ENCODE measurements at regions not wholly inside any gene's neighbourhood (a gene's known extent, or its start where the extent isn't known, plus 50 kb on each side); places are given as distances from the start of the nearest gene placed in this dataset.
"Not testable (repeated sequence)": the region's sequence is repeated elsewhere in the genome, so short reads cannot be mapped to it uniquely, and the experiment has no call there.

DNA sequence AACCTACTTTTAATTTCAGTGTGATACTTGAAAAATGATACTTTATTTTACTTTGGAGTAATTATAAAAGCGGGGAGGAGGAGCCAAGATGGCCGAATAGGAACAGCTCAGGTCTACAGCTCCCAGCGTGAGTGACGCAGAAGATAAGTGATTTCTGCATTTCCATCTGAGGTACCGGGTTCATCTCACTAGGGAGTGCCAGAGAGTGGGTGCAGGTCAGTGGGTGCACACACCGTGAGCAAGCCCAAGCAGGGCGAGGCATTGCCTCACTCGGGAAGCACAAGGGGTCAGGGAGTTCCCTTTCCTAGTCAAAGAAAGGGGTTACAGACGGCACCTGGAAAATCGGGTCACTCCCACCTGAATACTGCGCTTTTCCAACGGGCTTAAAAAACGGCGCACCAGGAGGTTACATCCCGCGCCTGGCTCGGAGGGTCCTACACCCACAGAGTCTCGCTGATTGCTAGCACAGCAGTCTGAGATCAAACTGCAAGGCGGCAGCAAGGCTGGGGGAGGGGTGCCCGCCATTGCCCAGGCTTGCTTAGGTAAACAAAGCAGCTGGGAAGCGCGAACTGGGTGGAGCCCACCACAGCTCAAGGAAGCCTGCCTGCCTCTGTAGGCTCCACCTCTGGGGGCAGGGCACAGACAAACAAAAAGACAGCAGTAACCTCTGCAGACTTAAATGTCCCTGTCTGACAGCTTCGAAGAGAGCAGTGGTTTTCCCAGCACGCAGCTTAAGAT is 640.3 kb downstream of the EPHA3 start:
- FAIRE-seq; DNase-seq (ENCODE audit: low spot score): not testable (repeated sequence)

DNA sequence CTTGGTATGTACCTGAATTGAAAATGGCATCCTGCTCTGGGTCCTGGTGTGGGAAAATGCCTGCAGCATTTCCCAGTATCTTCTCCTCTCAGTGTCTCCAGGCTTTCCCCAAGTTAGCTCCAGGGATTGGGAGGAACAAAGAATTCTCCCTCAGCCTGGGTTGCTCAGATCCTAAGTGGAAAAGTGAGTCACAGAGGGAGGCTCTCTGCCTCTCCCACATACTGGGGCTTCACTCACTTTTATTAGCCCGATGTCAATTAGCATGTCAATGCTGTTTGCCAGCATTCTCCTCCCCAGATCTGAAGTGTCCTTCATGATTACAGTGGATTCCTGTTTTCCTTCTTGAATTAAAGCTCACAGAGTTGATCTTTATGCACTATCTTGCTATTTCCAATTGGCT is 655.0 kb downstream of the EPHA3 start:
- no peak for DNase-seq (ENCODE audit: low spot score)
- no peak for FAIRE-seq

DNA sequence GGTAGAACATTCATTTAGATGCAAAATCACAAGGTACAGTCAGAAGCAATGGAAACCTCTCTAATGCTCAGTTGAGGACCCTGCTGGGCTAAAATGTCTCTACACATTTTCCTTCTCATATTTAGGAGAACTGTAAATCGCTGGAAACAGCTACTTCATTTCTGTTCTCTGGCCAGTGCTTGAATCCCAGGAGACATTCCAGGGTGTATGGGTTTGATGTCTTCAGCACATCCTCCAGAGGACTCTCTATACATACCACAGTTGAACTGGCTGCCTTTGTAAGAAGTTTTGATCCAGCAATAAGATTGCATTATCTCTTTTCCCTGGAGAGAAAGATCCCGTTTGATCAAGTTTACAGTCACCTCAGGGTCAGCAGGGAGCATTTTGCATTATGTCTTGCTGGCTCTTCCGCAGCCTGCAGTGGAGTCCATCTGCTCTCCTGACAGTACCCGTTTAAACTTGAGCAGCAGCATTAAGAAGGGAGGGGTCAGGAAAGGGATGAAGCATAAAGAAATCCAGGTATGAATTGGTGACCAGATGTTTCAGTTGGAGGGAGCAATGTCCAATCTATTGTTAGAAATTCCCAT is 676.0 kb downstream of the EPHA3 start:
- DNase-seq (ENCODE audit: low spot score) (no peak), FAIRE-seq (no peak)

DNA sequence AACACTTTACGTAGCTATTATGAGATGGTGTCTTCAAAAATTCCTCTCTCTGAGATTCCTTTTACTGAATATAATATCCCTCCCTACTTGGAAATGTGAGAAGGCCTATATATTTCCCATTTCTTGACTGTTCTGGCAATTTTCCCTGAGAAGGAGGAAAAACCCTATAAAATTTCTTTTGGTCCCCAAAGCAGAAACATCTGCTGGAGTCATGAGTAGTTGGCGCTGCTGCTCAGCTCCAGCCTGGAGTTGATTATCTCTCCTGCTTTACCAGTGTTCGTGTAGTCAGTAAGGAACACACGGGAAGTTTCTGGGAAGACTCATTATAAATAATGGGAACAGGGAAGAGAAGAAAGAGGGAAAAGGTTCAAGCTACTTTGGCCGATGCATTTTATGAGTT is 680.1 kb downstream of the EPHA3 start:
- no peak for FAIRE-seq

DNA sequence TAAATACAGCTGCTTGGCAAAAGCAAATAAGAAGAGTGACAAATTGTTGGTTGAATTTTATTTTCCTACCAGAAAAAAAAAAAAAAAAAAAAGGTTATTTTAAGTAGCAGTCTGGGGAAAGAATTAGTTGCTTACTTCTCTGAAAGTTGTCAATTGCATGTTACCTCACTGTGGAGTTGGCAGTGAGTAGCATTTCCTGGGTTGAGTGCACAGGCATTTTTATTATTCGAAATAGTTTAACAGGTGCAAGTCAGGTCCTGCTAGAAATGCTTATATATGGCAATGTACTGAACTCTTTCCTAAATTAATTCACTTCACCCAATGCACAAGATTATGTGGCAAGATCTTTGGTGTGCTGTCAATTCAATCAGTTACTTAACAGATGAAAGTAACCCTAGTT is 680.6 kb downstream of the EPHA3 start:
- FAIRE-seq: no peak
- no peak for DNase-seq (ENCODE audit: low spot score)

More for the DNA sequence above, 680.1 kb downstream of the EPHA3 start:
- DNase-seq (ENCODE audit: low spot score): no peak

DNA sequence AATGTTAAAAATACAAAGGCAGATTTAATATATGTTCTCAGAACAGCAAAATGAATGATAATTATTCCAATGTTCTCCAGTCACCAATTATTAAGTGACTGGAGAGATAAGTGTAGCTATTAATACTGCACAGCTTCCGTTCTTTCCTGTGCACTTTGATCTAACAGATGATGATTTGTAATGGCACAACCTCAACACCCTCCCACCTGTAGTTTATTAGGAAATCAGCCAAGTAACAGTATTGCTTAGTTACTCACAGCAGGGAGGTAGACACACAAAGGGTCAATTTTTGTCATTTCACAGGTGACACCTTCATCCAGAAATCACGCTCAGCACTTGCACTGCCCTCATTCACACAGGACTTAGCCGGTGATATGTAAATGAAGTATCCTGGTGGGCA is 688.1 kb downstream of the EPHA3 start:
- no peak for FAIRE-seq
- DNase-seq (ENCODE audit: low spot score): no peak

DNA sequence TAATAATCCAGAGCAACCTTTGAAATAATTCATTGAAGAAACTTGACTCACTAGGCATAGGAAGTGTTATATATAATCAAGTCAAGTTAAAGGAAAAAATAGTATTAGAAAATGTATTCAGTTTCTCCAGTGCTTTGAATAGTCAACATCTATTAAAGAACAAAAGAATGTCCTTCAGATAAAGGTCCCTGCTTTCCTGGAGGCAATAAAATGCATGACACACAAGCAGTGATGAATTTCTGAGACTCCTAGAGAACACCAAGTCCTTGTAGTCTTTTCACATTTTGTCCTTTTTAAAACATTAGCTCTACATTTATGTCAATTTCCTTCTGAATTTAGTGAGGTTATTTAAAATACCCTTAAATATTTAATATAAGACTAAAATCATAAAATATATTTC is 695.5 kb downstream of the EPHA3 start:
- FAIRE-seq (no peak), DNase-seq (ENCODE audit: low spot score) (no peak)

DNA sequence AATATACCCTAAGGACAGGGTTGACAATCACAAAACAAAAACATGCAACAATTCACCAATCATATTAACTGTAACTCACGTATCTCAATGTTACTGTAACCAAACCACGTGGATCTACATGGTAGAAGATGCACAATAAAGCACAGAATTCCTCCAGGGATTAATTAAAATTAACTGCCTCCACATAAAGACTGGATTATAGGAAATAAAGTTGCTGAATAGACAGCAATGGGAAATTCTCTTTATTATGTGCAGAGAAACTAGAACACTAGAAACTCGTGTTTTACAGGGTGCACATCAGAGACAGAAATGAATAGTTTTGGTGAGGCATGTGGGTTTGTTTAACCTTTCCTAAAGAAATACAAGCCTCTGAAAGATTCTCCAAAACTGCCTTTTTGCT is 696.3 kb downstream of the EPHA3 start:
- FAIRE-seq (no peak), DNase-seq (ENCODE audit: low spot score) (no peak)

DNA sequence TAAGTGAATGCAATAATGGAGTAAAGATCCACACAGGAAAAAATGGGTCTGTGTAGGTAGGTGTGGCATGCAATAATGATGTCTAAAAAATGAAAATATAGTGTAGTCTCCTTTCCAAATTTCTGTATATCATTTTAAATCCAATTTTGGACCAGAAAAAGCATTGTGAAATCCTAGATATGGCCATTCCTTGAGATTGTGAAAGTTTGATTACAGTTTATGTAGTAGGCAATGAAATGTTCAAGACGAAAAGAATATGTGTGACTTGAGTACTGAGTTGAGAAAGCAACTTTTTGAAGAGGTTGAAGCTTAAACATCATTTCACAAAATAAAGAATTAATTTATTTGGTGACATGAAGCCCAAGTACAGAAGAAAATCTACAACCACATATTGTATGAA is 698.7 kb downstream of the EPHA3 start:
- FAIRE-seq: no peak
- DNase-seq (ENCODE audit: low spot score): no peak

DNA sequence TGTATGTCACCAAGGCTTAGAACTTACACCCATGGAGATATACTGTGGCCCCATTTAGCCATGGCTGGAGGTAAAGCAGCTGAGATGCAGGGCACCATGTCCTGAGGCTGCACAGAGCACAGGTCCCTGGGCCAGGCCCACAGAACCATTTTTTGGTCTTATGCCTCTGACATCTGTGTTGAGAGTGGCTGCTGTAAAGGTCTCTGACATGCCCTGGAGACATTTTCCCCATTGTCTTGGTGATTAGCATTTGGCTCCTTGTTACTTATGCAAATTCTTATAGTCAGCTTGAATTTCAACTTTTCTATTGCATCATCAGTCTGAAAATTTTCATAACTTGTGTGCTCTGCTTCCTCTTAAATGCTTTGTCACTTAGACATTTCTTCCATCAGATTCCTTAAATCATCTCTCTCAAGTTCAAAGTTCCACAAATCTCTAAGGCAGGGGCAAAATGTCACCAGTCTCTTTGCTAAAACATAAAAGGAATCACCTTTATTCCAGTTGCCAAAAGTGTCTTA is 701.3 kb downstream of the EPHA3 start:
- FAIRE-seq: no peak

DNA sequence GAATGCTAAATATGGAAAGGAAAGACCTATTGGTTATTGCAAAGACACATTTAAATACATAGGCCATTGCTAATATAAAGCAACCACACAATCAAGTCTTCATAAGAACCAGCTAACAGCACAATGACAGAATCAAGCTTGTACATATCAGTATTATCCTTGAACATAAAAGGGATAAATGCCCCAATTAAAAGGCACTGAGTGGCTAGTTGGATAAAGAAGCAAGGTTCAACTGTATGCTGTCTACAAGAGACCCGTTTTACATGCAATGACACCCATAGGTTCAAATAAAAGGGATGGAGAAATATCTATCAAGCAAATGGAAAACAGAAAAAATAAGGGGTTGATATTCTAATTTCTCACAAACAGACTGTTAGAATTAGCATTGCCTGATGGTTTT is 706.1 kb downstream of the EPHA3 start:
- DNase-seq (ENCODE audit: low spot score) (no peak), FAIRE-seq (no peak)

More for the DNA sequence above, 701.3 kb downstream of the EPHA3 start:
- DNase-seq (ENCODE audit: low spot score): no peak

DNA sequence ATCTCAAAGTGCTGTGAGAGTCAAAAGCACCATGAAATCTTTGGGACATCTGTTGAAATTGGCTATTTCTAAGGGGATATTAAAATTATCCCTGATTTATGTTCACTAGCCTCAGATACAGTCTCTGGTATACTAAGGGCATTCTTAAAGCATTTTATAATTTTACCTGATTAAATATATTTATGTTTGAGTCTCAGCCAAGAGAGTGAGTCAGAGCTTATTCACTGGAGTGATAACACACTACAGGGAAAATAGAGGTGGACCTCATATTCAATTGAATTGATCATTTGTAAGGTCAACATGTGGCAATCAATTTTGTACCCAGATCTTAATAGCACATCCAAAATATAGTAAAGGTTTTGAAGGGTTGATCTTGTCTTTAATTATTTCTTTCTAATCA is 733.6 kb downstream of the EPHA3 start:
- DNase-seq (ENCODE audit: low spot score) (no peak), FAIRE-seq (no peak)

DNA sequence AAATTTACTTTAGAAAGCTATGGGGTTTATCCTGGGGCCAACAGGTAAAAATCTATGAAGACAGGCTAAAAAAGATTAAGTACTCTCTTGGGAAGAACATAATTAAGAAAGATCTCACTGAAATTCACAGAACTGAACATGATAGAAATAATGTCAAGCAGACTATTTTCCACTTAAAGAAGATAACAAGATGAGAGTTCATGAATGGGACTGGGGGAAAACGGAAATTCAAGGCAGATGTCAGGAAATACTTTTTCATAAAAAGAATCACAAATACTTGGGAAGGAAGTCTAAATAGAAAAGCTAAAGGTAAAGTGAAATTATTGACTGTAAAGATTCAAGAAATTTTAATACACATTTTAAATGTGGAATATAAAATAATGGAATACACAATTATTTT is 737.6 kb downstream of the EPHA3 start:
- DNase-seq (ENCODE audit: low spot score) (no peak), FAIRE-seq (no peak)

DNA sequence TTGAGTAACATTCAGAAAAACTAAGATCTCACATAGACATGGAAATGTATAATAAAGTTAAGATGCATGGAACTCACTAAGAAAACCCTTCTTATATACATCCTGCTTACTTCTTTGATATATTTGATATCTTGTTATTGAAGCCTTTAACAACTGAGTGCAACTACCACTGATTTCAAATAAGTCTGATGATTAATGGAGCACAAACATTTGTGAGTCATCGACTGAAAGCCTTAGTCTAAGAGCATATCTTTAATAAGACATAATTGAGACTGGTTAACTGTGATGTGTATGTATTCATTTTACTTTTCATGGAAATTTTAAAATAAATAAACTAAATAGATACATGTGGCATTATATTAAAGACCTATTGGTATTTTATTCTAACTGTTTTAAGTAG is 740.5 kb downstream of the EPHA3 start:
- FAIRE-seq (no peak), DNase-seq (ENCODE audit: low spot score) (no peak)

DNA sequence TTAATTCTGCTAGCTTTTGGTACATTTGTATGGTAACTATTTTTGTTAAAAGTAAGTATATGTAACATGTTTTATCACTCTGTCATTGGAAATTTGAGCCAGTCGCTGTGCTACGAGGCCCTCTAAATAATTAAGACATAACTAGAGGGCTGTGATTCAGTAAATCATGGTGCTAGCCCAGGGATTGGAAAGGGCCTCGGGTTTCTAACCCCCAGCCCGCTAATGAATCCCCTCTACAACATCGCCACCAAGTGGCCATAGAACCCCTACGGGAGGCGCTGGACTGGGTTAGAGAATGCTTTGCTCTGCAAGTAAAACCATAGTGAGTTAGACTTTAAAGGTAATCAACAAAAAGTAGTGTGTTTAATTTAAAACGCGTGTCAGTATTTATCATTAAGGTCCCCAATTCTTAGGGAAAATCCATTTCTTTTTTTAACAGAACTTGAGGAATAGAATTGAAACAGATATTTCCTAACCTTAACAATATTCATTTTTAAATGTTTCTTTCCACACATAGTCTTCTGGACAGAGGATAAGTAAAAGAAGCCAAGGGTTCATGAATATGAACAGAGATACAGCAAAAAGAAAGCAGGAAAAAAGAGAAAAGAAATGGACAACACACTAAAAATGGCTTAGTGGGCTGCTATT is 744.7 kb downstream of the EPHA3 start:
- DNase-seq (ENCODE audit: low spot score): peak; percentile 70
- FAIRE-seq: no peak

DNA sequence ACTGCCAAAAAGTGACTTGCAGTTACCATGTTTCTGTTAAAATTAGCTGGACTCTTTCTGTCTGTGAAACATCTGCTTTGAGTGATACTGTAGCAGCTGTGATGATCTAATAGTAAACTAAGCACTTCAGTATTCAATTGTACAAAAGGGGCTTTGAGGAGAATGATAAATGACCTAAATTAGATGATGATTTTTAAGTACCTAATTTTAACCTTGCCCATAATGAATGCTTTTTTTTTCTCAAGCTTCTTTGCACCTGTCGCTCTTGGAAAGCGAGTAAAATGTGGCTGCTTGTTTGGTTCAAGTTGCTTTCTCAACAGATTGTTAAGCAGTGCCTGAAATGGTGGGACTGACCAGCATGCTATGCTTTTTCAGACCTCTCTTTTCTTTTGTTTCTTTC is 752.3 kb downstream of the EPHA3 start:
- no peak for FAIRE-seq

DNA sequence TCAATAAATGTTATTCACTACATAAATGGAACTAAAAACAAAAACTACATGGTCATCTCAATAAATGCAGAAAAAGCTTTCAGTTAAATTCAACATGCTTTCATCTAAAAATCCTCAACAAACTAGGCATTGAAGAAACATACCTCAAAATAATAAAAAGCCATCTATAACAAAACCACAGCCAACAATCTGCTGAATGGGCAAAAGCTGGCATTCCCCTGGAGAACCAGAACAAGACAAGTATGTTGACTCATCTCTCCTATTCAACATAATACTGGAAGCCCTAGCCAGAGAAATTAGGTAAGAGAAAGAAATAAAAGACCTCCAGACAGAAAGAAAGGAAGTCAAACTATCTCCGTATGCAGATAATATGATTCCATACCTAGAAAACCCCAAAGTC is 759.9 kb downstream of the EPHA3 start:
- FAIRE-seq (no peak), DNase-seq (ENCODE audit: low spot score) (no peak)

More for the DNA sequence above, 752.3 kb downstream of the EPHA3 start:
- no peak for DNase-seq (ENCODE audit: low spot score)

DNA sequence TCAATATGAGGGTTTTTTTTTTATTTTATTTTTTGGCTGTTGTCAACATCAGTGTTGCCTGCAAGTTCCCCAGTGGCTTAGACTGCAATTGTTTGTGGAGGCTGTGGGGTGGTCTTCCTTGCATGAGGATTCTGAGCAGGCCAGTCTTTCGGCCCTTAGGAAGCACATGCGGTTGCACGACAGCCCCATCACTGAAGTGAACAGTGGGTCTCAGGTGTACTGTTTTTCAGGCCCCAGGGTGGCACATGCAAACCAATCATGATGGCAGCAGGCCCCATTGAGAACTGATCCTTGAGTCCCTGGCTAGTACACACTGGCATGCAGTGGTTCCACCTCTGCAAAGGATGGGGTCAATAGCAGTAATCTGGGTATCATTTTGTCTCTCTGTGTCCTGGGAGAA is 768.7 kb downstream of the EPHA3 start:
- DNase-seq (ENCODE audit: low spot score) (no peak), FAIRE-seq (no peak)

DNA sequence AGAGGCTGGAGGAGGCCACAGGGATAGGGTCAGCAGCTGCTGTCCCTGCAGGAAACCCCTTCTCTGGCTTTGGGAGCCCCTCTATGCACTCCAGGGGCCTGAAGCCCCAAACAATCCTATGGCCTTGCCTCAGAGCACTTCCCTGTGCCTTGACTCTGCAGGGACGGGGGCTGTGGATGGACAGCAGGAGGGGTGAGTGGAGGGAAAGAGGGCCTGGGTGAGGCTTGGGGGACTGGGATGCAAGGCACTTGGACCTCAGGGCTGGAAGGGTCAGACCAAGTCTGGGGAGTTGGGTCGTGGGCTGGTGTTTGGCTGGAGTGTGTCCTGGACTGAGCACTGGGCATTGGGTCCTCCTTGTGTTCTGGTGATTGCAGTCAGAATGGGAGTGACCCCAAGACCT is 769.8 kb downstream of the EPHA3 start:
- FAIRE-seq (no peak), DNase-seq (ENCODE audit: low spot score) (no peak)

DNA sequence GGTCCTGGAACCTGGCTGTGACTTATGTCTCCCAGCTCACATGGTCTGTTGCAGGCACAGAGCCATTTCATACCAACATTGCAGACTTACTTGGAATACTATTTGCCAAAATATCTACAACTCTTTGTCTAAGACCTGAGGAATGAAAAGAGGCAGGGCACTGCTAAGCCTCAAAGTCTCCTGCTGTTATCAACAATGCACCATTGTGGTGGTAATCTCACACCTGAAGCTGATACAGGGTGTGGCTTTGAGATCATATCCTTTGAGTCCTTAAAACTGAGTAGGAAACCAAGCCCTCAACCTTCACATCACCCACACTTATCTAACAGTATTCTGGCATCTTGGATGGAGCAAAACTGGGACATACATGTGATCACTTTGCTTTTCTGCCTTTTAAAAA is 782.0 kb downstream of the EPHA3 start:
- DNase-seq (ENCODE audit: low spot score) (no peak), FAIRE-seq (no peak)

DNA sequence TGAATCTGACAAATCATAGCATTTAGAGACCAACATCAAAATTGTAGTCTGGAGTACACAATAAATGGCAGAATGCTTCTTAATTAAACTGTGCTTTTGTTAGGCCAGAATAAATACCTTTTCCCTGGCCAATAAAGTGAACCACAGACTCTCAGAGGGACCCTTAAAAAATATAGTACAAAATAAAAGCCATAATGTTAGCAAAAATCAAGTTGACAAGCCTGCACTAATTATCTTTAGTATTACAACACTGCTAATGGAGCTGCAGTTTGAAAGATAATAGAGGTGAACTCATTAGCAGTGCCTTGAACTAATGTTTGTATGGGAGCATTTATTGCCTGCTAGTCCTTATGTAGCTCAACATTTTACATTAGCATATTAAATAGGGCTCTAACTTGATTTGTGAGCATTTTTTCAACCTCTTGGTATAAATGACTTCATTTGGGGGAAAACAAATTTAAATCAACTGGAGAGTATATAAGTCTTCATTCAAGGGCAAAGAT is 801.3 kb downstream of the EPHA3 start:
- FAIRE-seq: no peak
- DNase-seq (ENCODE audit: low spot score): no peak

DNA sequence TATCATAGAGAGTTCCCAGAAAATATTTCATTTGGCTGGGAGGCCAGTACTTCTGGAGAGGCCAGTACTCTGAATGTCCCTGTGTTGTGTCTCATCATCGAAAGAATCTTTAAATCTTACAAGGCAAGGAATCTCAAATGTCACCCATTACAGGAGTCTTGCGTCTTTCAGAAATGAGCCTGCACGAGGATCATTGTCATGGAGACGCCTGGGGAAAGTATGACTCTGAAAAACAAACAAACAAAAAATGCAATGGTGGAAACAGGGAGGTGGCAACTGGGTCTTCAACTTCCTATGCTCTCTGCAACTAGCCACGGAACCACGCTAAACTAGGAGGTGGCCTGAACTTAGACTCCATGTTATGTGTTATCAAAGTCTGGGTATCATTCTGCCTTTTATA is 804.6 kb downstream of the EPHA3 start:
- DNase-seq (ENCODE audit: low spot score): no peak
- no peak for FAIRE-seq

Measured in urothelium cell line (cell line).